GM18951 (cell line): ENCODE measurements at regions not wholly inside any gene's neighbourhood (a gene's known extent, or its start where the extent isn't known, plus 50 kb on each side); places are given as distances from the start of the nearest gene placed in this dataset.
"Not testable (repeated sequence)": the region's sequence is repeated elsewhere in the genome, so short reads cannot be mapped to it uniquely, and the experiment has no call there.

Source experiments
- POLR2A ChIP-seq: IDR thresholded peaks from 4 replicates; pipeline ENCODE4 v1.6.1; 2011; ENCODE audit warnings: mild to moderate bottlenecking; ENCODE audit not compliant: insufficient read length, insufficient read depth; ENCODE audit errors: extremely low read depth
- in situ Hi-C: fragments of 300-500 bp; cut with MboI; formaldehyde crosslinking; loops from one replicate; pipeline ENCODE4 v1.12.0; 2022; ENCODE audit warnings: low sequenced_read_pairs, mixed read lengths, inconsistent platforms; ENCODE audit not compliant: unreplicated experiment

DNA sequence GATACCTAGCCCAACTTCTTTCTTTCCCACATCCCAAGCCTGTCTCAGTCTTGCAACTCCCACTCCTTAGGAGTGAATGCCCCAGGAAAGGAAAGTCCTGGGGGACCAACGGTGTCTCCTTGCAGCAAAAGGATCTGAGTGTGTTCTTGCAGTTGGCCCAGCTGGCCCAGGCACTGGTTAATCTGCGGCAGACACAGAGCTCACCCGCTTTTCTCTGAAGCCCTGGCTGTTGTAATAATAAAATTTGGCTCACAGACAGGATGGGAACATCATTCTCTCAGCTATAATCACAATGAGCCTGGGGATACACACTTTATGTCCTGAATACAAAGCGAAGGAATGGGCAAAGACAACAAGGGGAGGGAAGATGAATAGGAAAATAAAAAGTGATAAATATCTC lies 185.6 kb upstream of the ADRA1D start:
- no peak for TF ChIP-seq POLR2A

DNA sequence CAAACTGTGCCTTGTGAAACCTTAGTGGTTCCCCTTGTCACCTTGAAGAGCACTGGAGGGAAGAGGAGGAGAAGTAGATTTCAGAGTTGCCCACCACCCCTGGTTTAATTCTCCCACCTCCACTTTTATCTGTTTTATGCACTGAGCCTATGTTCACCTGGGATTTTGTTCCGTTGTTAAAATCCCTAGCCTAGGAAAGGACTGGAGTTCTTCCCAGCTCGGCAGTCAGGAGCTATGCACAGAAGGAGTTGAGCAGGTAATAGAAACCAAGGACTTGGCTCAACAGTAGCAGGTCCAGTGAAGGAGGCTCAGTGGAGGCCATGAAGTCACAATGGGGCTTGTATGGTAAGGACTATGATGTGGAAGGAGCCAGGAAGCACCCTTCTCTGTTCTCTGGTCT lies 182.4 kb upstream of the ADRA1D start:
- TF ChIP-seq POLR2A: no peak
- in situ Hi-C loops: no loop called here

More for the DNA sequence above, 185.6 kb upstream of the ADRA1D start:
- in situ Hi-C loops: no loop called here

DNA sequence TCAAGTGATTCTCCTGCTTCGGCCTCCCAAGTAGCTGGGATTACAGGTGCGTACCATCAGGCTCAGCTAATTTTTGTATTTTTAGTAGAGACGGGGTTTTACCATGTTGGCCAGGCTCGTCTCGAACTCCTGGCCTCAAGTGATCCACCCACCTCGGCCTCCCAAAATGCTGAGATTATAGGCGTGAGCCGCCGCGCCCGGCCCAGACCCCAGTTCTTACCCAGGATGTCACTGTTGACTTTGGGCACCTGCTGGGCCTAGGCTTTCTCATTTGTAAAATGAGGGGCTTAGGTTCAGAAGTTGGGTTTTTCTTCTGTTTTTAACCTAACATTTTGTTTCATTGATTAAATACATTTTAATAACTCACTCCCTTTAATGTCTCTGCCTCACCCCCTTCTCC lies 181.7 kb upstream of the ADRA1D start:
- in situ Hi-C loops: not testable (repeated sequence)

- in situ Hi-C loops: no loop called here
- TF ChIP-seq POLR2A: no peak
Observed at GRCh38 chr20:4427940-4428586, 179.0 kb upstream of the ADRA1D start.

GRCh38 chr20:4418141-4418540 lies 169.1 kb upstream of the ADRA1D start:
- TF ChIP-seq POLR2A: no peak
- in situ Hi-C loops: no loop called here

DNA sequence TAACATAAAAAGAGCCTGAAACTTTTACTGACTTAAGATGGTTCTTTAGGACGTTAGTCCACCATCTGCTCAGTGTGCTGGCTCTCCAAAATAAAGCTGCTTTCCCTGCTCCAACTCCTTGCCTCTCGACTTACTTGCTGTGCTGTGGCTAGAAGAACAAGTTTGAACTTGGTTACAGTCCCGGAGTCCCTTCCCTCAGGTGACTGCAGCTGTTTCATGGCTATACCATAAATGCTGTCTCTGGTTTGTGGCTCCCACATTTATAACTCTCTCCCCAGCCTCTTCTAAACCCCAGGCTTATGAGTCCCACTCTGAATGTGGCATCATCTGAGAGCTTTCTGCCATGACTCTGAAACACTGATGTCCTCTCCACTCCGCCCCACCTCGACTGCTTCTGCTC lies 166.2 kb upstream of the ADRA1D start:
- in situ Hi-C loops: no loop called here
- TF ChIP-seq POLR2A: no peak

DNA sequence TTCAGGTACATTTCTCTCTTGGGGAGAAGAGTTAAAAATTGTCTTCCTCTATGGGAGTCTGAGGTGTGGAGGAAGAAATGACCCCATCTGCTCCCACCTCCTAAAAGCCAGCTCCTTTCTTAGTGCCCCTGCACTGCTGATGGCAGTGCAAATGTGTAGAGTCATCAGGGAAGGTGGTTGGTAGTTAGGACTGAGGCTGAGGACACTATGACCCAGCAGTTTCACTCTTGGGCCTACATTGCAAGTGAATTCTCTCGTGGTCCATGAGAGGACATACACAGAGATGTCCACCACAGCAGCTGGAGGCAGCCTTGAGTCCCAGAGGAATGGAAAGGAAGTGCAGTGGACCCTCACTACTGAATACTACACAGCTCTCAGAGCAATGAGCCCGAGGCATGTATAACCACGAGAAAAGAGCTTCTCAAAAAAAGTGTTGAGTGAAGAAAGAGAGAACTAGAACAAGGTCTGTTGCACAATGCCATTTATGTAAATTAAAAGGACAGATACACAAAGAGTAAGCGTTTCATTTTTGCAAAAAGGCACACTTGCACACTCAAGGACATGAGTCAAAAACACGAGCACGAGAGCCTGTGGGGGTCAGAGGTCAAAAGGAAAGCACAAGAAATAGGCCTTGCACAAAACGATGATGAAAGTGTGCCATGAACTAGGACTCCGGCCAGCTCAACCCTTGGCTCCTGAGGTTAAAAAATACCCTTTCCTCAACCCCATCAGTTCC lies 164.4 kb upstream of the ADRA1D start:
- TF ChIP-seq POLR2A: no peak
- in situ Hi-C loops: no loop called here

GRCh38 chr20:4412216-4412615 lies 163.1 kb upstream of the ADRA1D start:
- TF ChIP-seq POLR2A: no peak
- in situ Hi-C loops: no loop called here

- TF ChIP-seq POLR2A: no peak
- in situ Hi-C loops: no loop called here
Observed at GRCh38 chr20:4411744-4412143, 162.7 kb upstream of the ADRA1D start.

- in situ Hi-C loops: no loop called here
- TF ChIP-seq POLR2A: no peak
Observed at GRCh38 chr20:4406627-4407026, 157.5 kb upstream of the ADRA1D start.

DNA sequence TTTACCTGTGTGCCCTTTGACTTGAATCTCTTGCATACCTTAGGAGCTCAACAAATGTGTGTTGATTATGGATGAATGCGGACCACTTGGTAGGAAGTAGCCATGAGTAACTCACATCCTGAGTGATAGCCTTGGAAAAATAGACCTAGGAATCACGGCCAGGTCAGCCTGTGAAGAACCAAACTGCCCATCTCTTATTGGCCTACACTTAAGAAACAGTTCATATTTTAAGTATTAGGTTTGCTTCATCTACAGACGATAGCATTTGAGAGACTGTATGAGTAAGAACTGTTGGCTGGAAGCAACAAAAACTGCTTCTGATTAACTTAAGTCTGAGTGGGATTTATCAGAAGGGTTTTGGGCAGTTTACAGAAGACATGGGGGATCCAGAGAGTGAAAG lies 152.5 kb upstream of the ADRA1D start:
- in situ Hi-C loops: no loop called here

DNA sequence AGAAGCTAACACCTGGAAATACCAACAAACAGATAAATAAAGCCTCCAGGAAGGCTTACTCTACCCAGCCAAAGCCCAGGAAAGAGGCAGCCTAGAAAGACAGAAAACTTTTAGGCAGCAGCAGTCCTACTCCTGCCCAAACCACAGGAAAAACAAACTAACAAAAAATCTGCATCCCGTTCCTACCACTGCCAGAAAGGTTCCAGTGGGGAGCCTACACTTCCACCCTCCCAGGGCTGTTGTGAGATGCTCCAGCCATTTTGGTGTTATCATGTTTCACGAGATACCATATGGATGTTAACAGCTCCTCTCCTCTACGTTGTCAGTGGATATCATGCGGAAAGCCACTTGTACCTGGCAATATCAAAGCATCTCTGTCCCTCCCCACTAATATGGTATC lies 135.9 kb upstream of the ADRA1D start:
- no peak for TF ChIP-seq POLR2A

More for the DNA sequence above, 152.5 kb upstream of the ADRA1D start:
- TF ChIP-seq POLR2A: no peak

DNA sequence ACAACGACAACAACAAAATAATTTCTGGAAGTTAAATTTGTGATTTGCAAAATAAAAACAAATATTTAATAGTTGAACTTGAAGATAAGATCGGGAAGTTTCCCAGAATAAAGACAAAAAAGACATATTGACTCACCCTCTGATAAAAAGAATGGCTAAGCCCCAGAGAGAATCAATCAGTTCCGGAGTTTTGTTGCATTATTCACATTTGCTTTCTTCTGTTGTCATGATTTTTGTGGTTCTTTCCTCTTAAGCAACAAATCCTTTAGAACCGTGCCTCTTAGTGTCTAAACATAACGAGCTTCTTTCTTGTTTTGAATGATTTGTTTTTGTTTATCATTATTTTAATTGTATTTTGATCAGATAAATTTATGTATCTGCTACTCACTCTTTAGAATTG lies 134.9 kb upstream of the ADRA1D start:
- in situ Hi-C loops: no loop called here
- no peak for TF ChIP-seq POLR2A

More for the DNA sequence above, 135.9 kb upstream of the ADRA1D start:
- in situ Hi-C loops: no loop called here

DNA sequence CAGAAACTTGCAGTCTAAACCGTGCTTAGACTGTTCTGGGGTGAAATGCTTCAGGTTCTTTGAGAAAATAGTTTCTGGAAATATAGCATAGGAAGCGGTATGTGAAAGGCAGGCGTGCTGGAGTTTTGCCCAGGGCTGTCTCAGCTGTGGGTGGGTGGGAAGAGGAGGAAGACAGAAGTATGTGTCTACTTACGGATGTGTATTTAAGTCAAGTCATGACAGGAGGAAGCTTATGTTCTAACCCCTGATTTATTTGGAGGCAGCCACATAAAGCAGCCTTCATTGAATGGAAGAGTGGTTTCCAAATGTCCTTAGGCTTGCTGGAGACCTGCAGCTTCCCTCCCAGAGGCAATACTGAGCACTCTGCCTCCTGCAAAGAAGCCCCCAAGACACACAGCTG lies 126.8 kb upstream of the ADRA1D start:
- no peak for TF ChIP-seq POLR2A
- in situ Hi-C loops: no loop called here
